C4-2B (cell line): ENCODE measurements at regions not wholly inside any gene's neighbourhood (a gene's known extent, or its start where the extent isn't known, plus 50 kb on each side); places are given as distances from the start of the nearest gene placed in this dataset.

Experiments
- CTCF ChIP-seq: fragments of 450-650 bp; conservative IDR thresholded peaks from 2 replicates; pipeline ENCODE4 v1.5.1; 2017; ENCODE audit warnings: mild to moderate bottlenecking
- ZFX ChIP-seq: fragments of 450-650 bp; IDR thresholded peaks from 2 replicates; pipeline ENCODE4 v1.6.1; 2017

GRCh38 chr2:238563551-238563950 lies 136.8 kb downstream of the ASB1 start:
- TF ChIP-seq CTCF (no peak), ZFX (no peak)
